BE2C (cell line): ENCODE measurements at regions not wholly inside any gene's neighbourhood (a gene's known extent, or its start where the extent isn't known, plus 50 kb on each side); places are given as distances from the start of the nearest gene placed in this dataset.

ENCODE experiments used
- DNase-seq: peaks from one replicate; pipeline ENCODE4 v3.0.0-alpha.2; 2020
- H3K27me3 ChIP-seq: fragments of 250-450 bp; sonication (Bioruptor Pico); 2 replicates; pipeline ENCODE4 v1.5.1; 2020; ENCODE audit warnings: mild to moderate bottlenecking
- H3K36me3 ChIP-seq: fragments of 250-450 bp; sonication (Bioruptor Pico); 2 replicates; pipeline ENCODE4 v1.5.1; 2020; ENCODE audit warnings: mild to moderate bottlenecking
- H3K4me1 ChIP-seq: fragments of 250-450 bp; sonication (Bioruptor Pico); 2 replicates; pipeline ENCODE4 v1.5.1; 2020
- H3K4me3 ChIP-seq: 2 replicates; pipeline ENCODE4 v1.5.1; 2011; ENCODE audit warnings: low read depth, low read length
- H3K9me3 ChIP-seq: fragments of 250-450 bp; sonication (Bioruptor Pico); 2 replicates; pipeline ENCODE4 v1.5.1; 2020
- CTCF ChIP-seq: IDR thresholded peaks from 2 replicates; pipeline ENCODE4 v1.5.1; 2012; ENCODE audit warnings: mild to moderate bottlenecking, low read depth, low read length

DNA sequence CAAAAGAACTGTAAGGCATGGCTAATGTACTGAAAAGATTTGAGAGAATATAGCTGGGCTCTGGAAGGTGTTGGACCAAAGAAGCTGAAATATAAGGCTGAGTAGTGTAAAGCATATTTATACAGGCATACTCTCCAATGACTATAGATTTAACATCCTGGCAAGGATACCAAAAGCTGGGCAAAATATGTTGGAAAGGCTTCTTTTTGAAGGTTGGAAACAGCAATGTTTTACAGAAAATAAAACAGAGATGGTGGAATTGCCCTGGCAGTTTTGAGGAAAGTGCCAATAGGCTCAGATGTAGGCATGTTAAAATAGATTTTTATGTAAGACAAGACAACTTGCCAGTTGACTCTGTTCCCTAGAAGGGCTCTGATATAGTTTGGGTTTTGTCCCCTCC lies 184.1 kb upstream of the SHISA6 start:
- no peak for DNase-seq
- no peak for TF ChIP-seq CTCF
- Histone ChIP-seq H3K36me3 (no peaks in the 10 kb centered on the region), H3K9me3 (no peaks in the 10 kb centered on the region), H3K4me1 (no peaks in the 10 kb centered on the region), H3K4me3 (no peak overlapping the region), H3K27me3 (no peaks in the 10 kb centered on the region)

- no peaks in the 10 kb centered on the region for H3K9me3 ChIP-seq
- no peaks in the 10 kb centered on the region for H3K36me3 ChIP-seq
- H3K27me3 ChIP-seq, result no peaks in the 10 kb centered on the region
- no peaks in the 10 kb centered on the region for H3K4me1 ChIP-seq
- H3K4me3 ChIP-seq, result no peak overlapping the region
- no peak for DNase-seq
- TF ChIP-seq CTCF, result no peak
Measured at GRCh38 chr17:11053846-11054245, 187.2 kb upstream of the SHISA6 start.

GRCh38 chr17:11049539-11049938 lies 191.5 kb upstream of the SHISA6 start:
- Histone ChIP-seq H3K4me3 (no peak overlapping the region), H3K9me3 (no peaks in the 10 kb centered on the region), H3K27me3 (no peaks in the 10 kb centered on the region), H3K4me1 (no peaks in the 10 kb centered on the region), H3K36me3 (no peaks in the 10 kb centered on the region)
- DNase-seq, result no peak
- no peak for TF ChIP-seq CTCF

DNA sequence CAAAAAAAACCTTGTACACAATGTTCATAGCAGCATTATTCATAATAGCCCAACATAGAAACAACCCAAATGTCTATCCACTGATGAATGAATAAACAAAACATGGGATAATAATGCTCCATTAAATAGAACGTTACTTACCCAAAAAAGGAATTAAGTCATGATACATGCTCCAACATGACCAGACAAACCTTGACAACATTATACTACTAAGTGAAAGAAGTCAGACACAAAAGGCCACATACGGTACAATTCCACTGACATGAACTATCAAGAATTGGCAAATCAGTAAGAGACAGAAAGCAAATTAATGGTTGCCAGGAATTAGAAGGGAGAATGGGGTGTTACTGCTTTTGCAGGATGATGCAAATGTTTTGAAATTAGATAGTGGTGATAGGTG lies 193.8 kb upstream of the SHISA6 start:
- no peak for DNase-seq
- Histone ChIP-seq H3K4me3 (no peak overlapping the region), H3K4me1 (no peaks in the 10 kb centered on the region), H3K27me3 (no peaks in the 10 kb centered on the region), H3K36me3 (no peaks in the 10 kb centered on the region), H3K9me3 (no peaks in the 10 kb centered on the region)
- TF ChIP-seq CTCF, result no peak

DNA sequence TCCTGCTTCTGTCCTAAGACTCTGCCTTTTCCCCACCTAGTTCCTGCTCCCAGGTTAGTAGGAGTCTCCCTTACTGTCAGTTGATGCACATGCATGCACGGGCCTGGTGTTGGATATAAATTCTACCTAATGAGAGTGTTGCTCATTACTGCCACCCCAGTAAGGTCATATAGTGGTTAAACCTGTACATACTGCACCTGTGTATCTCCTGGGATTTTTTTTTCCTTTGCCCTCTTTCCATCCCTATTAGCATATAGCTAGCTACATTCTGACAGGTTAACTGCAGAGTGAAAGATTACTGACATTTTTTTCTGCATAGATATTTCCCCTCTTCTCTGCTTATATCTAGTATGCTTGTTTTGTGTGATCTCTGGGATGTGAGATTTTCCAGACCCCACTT lies 201.5 kb upstream of the PIRT start:
- no peak for DNase-seq
- H3K27me3 ChIP-seq, result no peaks in the 10 kb centered on the region
- no peaks in the 10 kb centered on the region for H3K4me1 ChIP-seq
- H3K9me3 ChIP-seq, result no peaks in the 10 kb centered on the region
- H3K36me3 ChIP-seq, result no peaks in the 10 kb centered on the region
- H3K4me3 ChIP-seq, result no peak overlapping the region
- TF ChIP-seq CTCF, result no peak

- no peak for TF ChIP-seq CTCF
- no peaks in the 10 kb centered on the region for H3K27me3 ChIP-seq
- DNase-seq, result no peak
- no peaks in the 10 kb centered on the region for H3K9me3 ChIP-seq
- no peaks in the 10 kb centered on the region for H3K36me3 ChIP-seq
- H3K4me3 ChIP-seq, result no peak overlapping the region
- H3K4me1 ChIP-seq, result no peaks in the 10 kb centered on the region
Measured at GRCh38 chr17:11035681-11036080, 197.8 kb upstream of the PIRT start.
